ENCODE measurements at regions not wholly inside any gene's neighbourhood (a gene's known extent, or its start where the extent isn't known, plus 50 kb on each side); places are given as distances from the start of the nearest gene placed in this dataset.

DNA sequence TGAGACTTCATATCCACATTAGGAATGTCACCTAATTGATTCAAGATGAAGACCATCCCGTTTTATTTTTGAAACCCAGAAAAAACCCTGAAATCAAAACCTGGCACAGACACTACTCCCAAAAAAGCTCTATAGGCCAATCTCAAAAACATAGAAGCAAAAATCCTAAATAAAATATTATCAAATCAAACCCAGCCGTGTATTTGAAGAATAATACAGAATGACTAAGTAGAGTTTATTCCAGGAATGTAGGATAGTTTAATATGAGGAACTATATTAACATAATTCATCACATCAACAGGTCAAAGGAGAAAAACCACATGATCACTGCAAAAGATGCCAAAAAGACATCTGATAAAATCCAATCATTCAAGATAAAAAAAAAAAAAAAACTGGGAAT, 167.1 kb downstream of the ACTL7B start:
- Mint-ChIP-seq H3K27me3 (ENCODE audit: low read depth) (no peaks in the 10 kb centered on the region), H3K4me1 (ENCODE audit: low read depth) (no peaks in the 10 kb centered on the region), H3K27ac (no peak overlapping the region), H3K9me3 (peaks cover 8% of the 10 kb centered on the region), H3K36me3 (ENCODE audit: low read depth) (no peaks in the 10 kb centered on the region), H3K4me3 (no peak overlapping the region)
- DNase-seq (ENCODE audit: low spot score): no peak

DNA sequence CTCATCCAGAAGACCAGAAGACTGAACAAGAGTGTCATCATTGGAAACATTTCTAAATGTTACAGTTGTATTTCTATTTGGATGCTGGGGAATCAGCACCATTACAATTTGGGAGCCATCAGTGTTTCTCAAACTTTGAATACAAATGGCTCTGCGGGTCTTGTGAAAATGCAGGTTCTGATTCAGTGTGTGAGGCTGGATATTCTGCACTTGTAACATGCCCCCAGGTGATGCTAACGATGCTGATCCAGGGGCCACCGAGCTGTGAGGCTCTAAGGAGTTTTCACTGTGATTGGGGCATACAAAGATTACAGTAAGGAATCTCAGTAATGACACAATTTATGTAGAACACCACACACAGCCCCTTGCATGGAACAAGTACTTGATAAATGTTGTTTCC, 167.7 kb downstream of the ACTL7B start:
- H3K9me3 Mint-ChIP-seq: peaks cover 8% of the 10 kb centered on the region
- H3K4me1 Mint-ChIP-seq (ENCODE audit: low read depth): no peaks in the 10 kb centered on the region
- no peak overlapping the region for H3K4me3 Mint-ChIP-seq
- H3K27ac Mint-ChIP-seq: no peak overlapping the region
- no peaks in the 10 kb centered on the region for H3K36me3 Mint-ChIP-seq (ENCODE audit: low read depth)
- H3K27me3 Mint-ChIP-seq (ENCODE audit: low read depth): no peaks in the 10 kb centered on the region
- no peak for DNase-seq (ENCODE audit: low spot score)

DNA sequence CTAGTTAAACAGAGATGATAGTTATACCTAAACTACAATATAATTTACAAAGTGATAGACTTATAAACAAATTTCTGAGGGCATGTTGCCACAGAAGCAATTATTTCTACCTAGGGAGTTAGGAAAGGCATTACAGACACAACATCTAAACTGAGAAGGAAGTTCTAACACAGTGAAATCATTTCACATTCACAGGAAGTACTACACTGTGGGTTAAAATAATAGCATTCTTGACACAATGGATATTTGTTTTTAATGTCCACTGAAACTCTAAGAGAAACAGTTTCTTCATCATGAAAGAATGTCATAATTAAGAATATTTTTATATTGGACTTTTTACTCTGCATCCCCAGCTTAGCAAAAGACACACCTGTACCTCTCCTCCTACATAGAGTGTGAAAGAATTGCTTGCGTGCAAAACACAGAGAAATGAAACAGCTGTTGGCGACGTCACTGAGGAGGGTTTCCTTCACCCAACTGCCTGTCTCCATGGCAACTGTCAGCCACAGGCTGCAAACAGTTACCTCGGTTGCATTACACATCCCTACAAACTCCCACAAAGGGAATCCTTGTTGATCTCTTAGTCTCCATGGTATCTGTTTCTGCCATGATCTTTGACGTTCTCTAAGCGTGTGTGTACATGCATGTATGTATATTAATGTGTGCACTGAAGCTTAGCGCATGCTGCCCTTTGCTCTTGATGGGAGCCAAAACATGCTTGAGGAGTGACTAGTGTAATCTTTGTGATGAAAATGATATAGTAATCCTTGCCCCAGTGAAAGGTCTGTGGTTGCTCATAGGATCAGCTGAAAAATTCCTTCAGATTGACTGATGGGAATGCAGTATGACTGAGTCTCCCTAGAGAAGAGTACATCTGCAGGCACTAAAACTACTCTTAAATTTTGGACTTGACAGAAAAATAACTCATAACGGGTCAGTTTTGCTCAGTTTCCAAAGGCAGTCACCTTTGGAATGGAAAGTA, 168.5 kb downstream of the ACTL7B start:
- H3K27me3 Mint-ChIP-seq (ENCODE audit: low read depth): no peaks in the 10 kb centered on the region
- no peak for DNase-seq (ENCODE audit: low spot score)
- no peaks in the 10 kb centered on the region for H3K4me1 Mint-ChIP-seq (ENCODE audit: low read depth)
- peaks cover 8% of the 10 kb centered on the region for H3K9me3 Mint-ChIP-seq
- no peak overlapping the region for H3K27ac Mint-ChIP-seq
- no peaks in the 10 kb centered on the region for H3K36me3 Mint-ChIP-seq (ENCODE audit: low read depth)
- H3K4me3 Mint-ChIP-seq: no peak overlapping the region

DNA sequence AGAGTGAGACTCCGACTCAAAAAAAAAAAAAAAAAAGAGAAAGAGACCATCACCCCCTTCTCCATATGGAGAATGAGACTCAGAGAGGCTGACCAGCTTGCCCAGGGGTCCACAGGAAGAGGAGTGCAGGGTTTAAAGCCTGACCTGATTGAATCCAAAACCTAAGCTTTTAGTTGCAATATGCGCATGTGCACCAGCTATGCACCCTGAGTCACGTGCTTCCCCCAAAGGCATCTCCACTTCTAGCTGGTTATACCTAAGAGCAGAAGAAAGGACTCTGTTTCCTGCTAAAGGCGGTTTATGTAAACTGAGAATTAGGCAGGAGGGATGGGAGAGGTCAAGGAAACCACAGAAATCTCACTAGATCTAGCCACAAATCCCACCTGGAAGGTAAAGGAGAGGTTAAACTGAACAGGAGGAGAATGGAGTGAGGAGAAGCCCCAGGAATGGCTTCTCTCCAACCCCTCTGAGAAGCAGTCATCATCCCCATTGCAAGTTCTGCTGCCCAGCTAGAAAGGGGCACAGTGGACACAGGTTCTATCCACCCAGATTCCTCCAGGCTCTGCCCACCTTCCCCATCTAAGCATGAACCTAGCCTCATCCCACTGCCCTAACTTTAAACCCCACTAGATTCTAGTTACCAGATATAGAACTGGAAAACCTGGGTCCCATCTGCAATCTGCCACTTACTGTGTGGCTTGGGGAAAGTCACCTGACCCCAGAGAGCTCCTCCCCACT, 171.3 kb downstream of the ACTL7B start:
- no peaks in the 10 kb centered on the region for H3K27me3 Mint-ChIP-seq (ENCODE audit: low read depth)
- DNase-seq (ENCODE audit: low spot score): no peak
- peaks cover 8% of the 10 kb centered on the region for H3K9me3 Mint-ChIP-seq
- H3K4me1 Mint-ChIP-seq (ENCODE audit: low read depth): no peaks in the 10 kb centered on the region
- no peak overlapping the region for H3K27ac Mint-ChIP-seq
- no peaks in the 10 kb centered on the region for H3K36me3 Mint-ChIP-seq (ENCODE audit: low read depth)
- H3K4me3 Mint-ChIP-seq: no peak overlapping the region

DNA sequence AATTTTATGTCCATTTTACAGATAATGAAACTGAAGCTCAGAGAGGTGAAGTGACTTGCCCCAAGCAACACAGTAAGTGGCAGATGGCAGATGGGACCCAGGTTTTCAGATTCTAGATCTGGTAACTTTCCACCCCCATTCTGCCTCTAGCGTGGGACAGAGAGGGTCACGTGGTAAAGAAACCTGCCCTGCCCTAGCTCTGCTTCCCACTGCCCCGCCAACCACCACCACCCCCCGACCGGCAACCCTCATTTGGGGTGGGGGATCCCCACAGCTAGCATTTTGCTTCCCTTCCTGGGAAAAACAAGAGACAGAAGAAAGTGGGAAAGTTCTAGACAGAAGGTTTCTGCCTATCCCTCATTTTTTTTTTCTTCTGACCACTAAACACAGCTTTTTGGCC, 172.5 kb downstream of the ACTL7B start:
- H3K4me3 Mint-ChIP-seq: no peak overlapping the region

DNA sequence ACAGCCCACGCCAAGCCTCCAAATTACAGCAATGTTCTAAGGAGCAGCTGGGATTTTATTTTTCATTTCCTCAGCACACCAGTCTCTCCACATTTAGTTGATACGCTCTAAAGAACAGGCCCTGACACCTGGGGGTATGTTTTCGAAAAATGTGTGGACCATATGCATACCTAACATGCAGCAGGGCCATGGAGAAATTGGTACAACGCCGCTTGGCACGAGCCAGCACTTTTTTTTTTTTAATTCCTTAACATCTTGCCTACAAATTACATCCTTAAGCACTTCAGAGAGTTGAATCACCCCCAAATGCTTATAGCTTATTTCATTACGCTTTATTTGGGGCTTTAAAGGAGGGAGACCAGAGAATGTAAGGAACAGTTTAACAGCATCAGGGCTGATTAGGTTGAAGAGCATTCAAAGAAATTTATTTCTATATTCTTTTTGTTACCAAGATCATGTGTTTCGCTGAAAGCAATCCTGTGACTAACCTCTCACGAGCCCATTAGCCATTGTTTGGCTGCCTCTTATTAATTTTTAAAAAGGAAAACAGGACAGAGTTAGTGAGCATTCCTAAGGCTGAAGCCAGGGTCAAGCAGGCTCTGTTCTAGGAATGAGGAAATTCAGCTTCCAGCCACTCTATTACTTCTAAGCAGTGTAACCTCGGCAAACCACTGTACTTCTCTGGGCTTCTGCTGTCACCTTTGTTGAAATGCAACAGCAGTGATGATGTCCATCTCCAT, 173.8 kb downstream of the ACTL7B start:
- Mint-ChIP-seq H3K36me3 (ENCODE audit: low read depth) (no peaks in the 10 kb centered on the region), H3K9me3 (peaks cover 7% of the 10 kb centered on the region), H3K4me1 (ENCODE audit: low read depth) (no peaks in the 10 kb centered on the region), H3K27ac (no peak overlapping the region), H3K4me3 (no peak overlapping the region), H3K27me3 (ENCODE audit: low read depth) (no peaks in the 10 kb centered on the region)
- no peak for DNase-seq (ENCODE audit: low spot score)

More for the DNA sequence above, 172.5 kb downstream of the ACTL7B start:
- H3K27me3 Mint-ChIP-seq (ENCODE audit: low read depth): no peaks in the 10 kb centered on the region
- H3K9me3 Mint-ChIP-seq: peaks cover 8% of the 10 kb centered on the region
- DNase-seq (ENCODE audit: low spot score): no peak
- H3K36me3 Mint-ChIP-seq (ENCODE audit: low read depth): no peaks in the 10 kb centered on the region
- no peak overlapping the region for H3K27ac Mint-ChIP-seq
- no peaks in the 10 kb centered on the region for H3K4me1 Mint-ChIP-seq (ENCODE audit: low read depth)

DNA sequence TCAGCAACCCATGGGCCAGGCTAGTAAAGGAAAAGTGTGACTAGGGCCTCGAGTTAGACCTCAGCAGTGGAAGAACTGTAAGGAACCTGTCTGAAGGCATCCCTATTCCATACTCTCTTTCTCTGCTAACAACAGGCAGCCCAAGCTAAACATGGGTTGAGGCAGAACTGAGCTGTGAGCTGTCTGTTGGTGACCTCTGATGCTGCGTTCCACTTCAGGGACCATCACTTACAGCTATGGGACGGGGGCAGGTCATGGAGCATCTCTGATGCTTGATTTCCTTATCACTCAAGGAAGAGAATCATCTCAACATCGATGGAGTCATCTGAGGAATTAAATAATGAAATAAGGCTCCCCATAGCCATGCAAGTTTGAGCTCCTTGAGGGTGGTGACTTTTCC, 174.8 kb downstream of the ACTL7B start:
- no peaks in the 10 kb centered on the region for H3K27me3 Mint-ChIP-seq (ENCODE audit: low read depth)
- H3K4me3 Mint-ChIP-seq: no peak overlapping the region
- H3K4me1 Mint-ChIP-seq (ENCODE audit: low read depth): no peaks in the 10 kb centered on the region
- no peak overlapping the region for H3K27ac Mint-ChIP-seq
- H3K9me3 Mint-ChIP-seq: no peaks in the 10 kb centered on the region
- DNase-seq (ENCODE audit: low spot score): no peak
- H3K36me3 Mint-ChIP-seq (ENCODE audit: low read depth): no peaks in the 10 kb centered on the region

DNA sequence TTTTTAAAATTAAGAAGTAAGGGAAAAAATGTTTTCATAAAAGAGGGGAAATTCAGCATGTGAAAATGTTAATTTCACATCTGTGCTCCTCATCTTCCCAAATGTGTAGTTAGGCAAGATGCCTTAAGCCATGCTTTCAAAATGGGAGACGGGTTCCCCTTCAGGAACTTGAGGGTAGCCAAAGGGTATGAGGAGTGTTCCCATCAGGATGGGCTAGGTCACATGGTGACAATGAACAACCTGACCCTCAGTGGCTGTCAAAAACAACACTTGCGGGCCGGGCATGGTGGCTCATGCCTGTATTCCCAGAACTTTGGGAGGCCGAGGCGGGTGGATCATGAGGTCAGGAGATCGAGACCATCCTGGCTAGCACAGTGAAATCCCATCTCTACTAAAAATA, 178.0 kb downstream of the ACTL7B start:
- Mint-ChIP-seq H3K4me1 (ENCODE audit: low read depth) (no peaks in the 10 kb centered on the region), H3K27ac (no peak overlapping the region), H3K36me3 (ENCODE audit: low read depth) (no peaks in the 10 kb centered on the region), H3K27me3 (ENCODE audit: low read depth) (no peaks in the 10 kb centered on the region), H3K9me3 (no peaks in the 10 kb centered on the region), H3K4me3 (no peak overlapping the region)
- no peak for DNase-seq (ENCODE audit: low spot score)

DNA sequence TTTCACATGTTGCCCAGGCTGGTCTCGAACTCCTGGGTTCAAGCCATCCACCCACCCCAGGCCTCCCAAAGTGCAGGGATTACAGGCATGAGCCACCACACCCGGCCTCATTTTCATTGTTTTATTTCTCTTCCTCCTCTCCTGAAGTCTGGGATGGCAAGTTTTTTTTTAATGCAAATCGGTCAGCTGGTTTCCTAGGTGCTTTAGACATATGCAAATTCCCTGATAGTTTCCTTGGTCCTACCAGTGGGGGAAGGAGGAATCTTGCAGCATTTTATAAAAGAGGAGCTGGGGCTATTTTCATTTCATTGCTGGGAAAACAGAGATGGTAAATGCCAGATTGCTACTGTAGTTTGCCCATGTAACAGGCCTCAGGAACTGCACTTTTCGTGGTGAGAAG, 179.4 kb downstream of the ACTL7B start:
- H3K4me3 Mint-ChIP-seq: no peak overlapping the region
- no peak for DNase-seq (ENCODE audit: low spot score)
- H3K4me1 Mint-ChIP-seq (ENCODE audit: low read depth): no peaks in the 10 kb centered on the region
- H3K9me3 Mint-ChIP-seq: no peaks in the 10 kb centered on the region
- H3K27ac Mint-ChIP-seq: no peak overlapping the region
- no peaks in the 10 kb centered on the region for H3K36me3 Mint-ChIP-seq (ENCODE audit: low read depth)
- no peaks in the 10 kb centered on the region for H3K27me3 Mint-ChIP-seq (ENCODE audit: low read depth)

DNA sequence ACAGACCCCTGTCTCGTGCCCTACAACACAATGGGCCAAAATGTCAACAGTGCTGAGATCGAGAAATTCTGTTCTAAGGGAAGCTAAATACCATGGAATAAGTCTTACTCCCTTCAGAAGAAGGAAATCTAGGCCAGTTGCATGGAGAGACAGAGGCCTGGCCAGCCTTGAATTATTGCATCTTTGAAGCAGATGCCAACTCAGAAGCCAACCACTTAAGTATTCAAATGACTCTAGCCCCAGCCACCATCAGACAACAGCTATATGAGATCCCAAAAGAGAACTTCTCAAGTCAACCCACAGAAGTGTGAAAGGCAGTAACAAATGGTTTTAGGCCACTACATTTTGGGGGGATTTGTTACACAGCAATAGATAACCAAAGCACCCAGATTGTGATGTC, 180.1 kb downstream of the ACTL7B start:
- H3K9me3 Mint-ChIP-seq: no peaks in the 10 kb centered on the region
- H3K27ac Mint-ChIP-seq: no peak overlapping the region

DNA sequence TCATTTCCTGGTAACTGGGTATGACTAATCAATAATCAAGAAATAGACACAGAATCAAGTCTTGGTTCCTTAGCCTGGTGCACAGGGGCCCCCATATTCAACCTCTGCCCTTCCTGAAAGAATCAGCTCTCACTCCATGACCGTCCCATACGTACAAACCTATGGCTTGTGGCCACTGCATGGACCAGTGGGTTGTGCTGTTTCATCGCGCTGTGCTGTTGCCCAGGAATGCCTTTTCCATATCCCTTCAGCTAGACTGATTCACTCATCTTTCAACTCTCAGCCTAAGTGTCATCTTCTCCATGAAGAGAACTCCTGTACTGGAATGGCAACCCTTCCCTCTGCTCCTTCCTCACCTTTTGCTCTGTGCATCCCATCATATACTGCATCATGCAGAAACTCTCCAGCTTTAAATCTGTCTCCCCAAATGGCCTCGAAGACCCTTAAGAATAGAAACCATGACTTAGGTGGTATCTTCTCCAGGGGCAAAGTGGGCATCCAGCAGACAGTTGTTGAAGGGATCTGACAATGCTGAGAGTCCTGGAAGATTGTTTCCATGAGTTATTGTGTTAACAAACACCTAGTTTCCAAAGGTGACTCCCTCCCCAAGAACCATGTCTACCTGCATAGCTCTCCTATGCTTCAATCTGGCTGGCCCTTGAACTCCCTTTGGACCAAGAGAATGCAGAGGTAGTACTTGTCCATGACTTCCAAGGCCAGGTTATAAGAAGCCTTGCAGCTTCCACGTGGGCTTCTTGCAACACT, 180.8 kb downstream of the ACTL7B start:
- H3K27ac Mint-ChIP-seq: no peak overlapping the region
- no peaks in the 10 kb centered on the region for H3K36me3 Mint-ChIP-seq (ENCODE audit: low read depth)
- DNase-seq (ENCODE audit: low spot score): no peak
- no peak overlapping the region for H3K4me3 Mint-ChIP-seq
- no peaks in the 10 kb centered on the region for H3K9me3 Mint-ChIP-seq
- no peaks in the 10 kb centered on the region for H3K27me3 Mint-ChIP-seq (ENCODE audit: low read depth)
- H3K4me1 Mint-ChIP-seq (ENCODE audit: low read depth): no peaks in the 10 kb centered on the region

More for the DNA sequence above, 180.1 kb downstream of the ACTL7B start:
- Mint-ChIP-seq H3K4me1 (ENCODE audit: low read depth) (no peaks in the 10 kb centered on the region), H3K4me3 (no peak overlapping the region), H3K27me3 (ENCODE audit: low read depth) (no peaks in the 10 kb centered on the region), H3K36me3 (ENCODE audit: low read depth) (no peaks in the 10 kb centered on the region)
- no peak for DNase-seq (ENCODE audit: low spot score)

DNA sequence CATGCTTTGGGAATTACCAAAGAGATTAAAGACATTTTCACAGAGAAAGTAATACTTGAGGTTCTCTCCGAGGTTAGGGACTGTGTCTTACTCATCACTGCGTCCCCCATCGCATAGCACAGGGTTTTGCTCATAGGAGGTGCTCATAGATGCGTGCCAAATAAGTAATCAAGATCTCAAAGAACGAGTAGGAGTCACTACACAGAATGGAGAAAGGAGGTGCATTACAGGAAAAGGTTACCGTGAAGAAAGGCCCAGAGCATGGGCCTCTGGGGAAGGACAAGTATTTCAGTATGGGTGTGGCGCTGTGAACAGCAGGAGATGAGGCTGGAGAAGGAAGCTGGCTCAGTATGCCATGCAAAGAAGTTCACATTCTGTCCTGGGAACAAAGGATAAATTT, 182.4 kb downstream of the ACTL7B start:
- Mint-ChIP-seq H3K4me3 (no peak overlapping the region), H3K4me1 (ENCODE audit: low read depth) (no peaks in the 10 kb centered on the region), H3K36me3 (ENCODE audit: low read depth) (no peaks in the 10 kb centered on the region), H3K27ac (no peak overlapping the region), H3K27me3 (ENCODE audit: low read depth) (no peaks in the 10 kb centered on the region), H3K9me3 (no peaks in the 10 kb centered on the region)
- DNase-seq (ENCODE audit: low spot score): no peak

DNA sequence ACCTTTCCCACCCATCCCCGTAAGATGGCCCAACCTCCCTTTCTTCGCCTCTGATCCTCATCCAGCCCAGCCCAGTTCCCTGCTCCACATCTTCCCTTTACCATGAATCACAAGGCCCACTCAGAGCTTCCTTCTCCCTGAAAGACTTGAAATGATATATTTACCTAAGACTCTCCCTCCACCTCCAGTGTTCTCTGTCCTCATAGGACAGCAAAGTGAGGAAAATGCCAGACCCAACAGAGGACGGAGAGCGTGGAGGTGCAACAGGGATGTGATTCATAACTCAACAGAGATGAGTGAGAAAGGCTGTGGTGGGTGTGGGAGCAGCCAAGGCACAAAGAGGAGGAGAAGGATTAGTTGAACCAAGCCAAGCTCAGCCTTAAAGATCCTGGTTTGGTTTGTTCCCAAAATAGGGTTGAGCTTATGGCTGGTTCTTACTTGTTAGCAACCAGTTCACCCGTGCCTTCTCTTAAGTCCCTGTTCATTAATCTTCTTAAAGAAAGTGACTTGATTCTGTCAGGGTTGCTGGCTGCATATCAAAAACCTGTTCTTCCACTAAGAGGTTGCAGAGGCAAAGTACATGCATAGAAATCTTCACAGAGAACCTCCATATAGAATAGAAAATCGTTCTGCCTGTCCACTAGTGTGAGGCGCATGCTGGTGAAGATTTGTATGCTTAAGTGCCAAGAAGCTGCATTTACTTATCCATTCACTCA, 183.2 kb downstream of the ACTL7B start:
- Mint-ChIP-seq H3K4me1 (ENCODE audit: low read depth) (no peaks in the 10 kb centered on the region), H3K36me3 (ENCODE audit: low read depth) (no peaks in the 10 kb centered on the region), H3K9me3 (no peaks in the 10 kb centered on the region), H3K27ac (no peak overlapping the region), H3K27me3 (ENCODE audit: low read depth) (no peaks in the 10 kb centered on the region), H3K4me3 (no peak overlapping the region)
- DNase-seq (ENCODE audit: low spot score): no peak

Data from T-helper 2 cell treated with Interferon-gamma antibody and Interleukin-4, amounts not matched to agents 5 μg/mL and 100 μg/mL, for 36 hours (primary cell).